Neural cell (in vitro differentiated cells): ENCODE measurements at regions not wholly inside any gene's neighbourhood (a gene's known extent, or its start where the extent isn't known, plus 50 kb on each side); places are given as distances from the start of the nearest gene placed in this dataset.

Source experiments
- H2AFZ ChIP-seq: fragments of 200-600, 300-800 bp; sonication (generic), shearing (Covaris generic); 2 replicates; pipeline ENCODE4 v1.6.0; 2014; ENCODE audit warnings: low read depth, mild to moderate bottlenecking, antibody characterized with exemption, low read length, moderate library complexity
- H3F3A ChIP-seq: fragments of 200-600 bp; shearing (Covaris generic); 2 replicates; pipeline ENCODE4 v1.6.1; 2016; ENCODE audit warnings: mild to moderate bottlenecking, moderate library complexity, mixed read lengths, antibody characterized with exemption, low read length; ENCODE audit not compliant: insufficient read depth, poor library complexity, severe bottlenecking
- H3K27ac ChIP-seq: fragments of 200-600, 300-800 bp; sonication (generic), shearing (Covaris generic); 2 replicates; pipeline ENCODE4 v1.5.1; 2014; ENCODE audit warnings: mild to moderate bottlenecking, low read length, moderate library complexity
- H3K27me3 ChIP-seq: fragments of 300-800, 200-600 bp; sonication (generic), shearing (Covaris generic); 2 replicates; pipeline ENCODE4 v1.6.0; 2014; ENCODE audit warnings: mild to moderate bottlenecking, low read depth, low read length, moderate library complexity; ENCODE audit not compliant: insufficient read depth
- H3K36me3 ChIP-seq: fragments of 300-800, 200-600 bp; sonication (generic), shearing (Covaris generic); 2 replicates; pipeline ENCODE4 v1.5.1; 2014; ENCODE audit warnings: mild to moderate bottlenecking, antibody characterized with exemption, low read length, moderate library complexity; ENCODE audit not compliant: insufficient read depth
- H3K4me2 ChIP-seq: fragments of 300-800, 200-600 bp; sonication (generic), shearing (Covaris generic); 2 replicates; pipeline ENCODE4 v1.6.0; 2014; ENCODE audit warnings: mild to moderate bottlenecking, low read length
- H3K4me3 ChIP-seq: fragments of 300-800, 200-600 bp; sonication (generic), shearing (Covaris generic); 2 replicates; pipeline ENCODE4 v1.5.1; 2014; ENCODE audit warnings: mild to moderate bottlenecking, low read length, moderate library complexity
- H3K79me2 ChIP-seq: fragments of 200-600 bp; shearing (Covaris generic); replicated peaks from 2 replicates; pipeline ENCODE4 v1.6.0; 2014; ENCODE audit warnings: mild to moderate bottlenecking, low read length, moderate library complexity; ENCODE audit not compliant: insufficient read depth
- H3K9ac ChIP-seq: fragments of 300-800, 200-600 bp; sonication (generic), shearing (Covaris generic); 2 replicates; pipeline ENCODE4 v1.6.1; 2016; ENCODE audit warnings: mild to moderate bottlenecking, low read length, mixed read lengths
- H3K9me2 ChIP-seq: fragments of 200-600 bp; shearing (Covaris generic); 2 replicates; pipeline ENCODE4 v1.6.1; 2016; ENCODE audit warnings: mild to moderate bottlenecking, low read length, mixed read lengths; ENCODE audit not compliant: insufficient read depth
- H3K9me3 ChIP-seq: fragments of 200-600, 300-800 bp; sonication (generic), shearing (Covaris generic); 2 replicates; pipeline ENCODE4 v1.6.1; 2016; ENCODE audit warnings: mild to moderate bottlenecking, mixed run types, low read length, moderate library complexity, mixed read lengths
- H4K20me1 ChIP-seq: fragments of 200-600 bp; shearing (Covaris generic); 2 replicates; pipeline ENCODE4 v1.6.1; 2016; ENCODE audit warnings: mild to moderate bottlenecking, mixed run types; ENCODE audit not compliant: insufficient read depth
- EP300 ChIP-seq: fragments of 450-650 bp; conservative IDR thresholded peaks from 2 replicates; pipeline ENCODE4 v1.6.1; 2014; ENCODE audit warnings: antibody characterized with exemption, mild to moderate bottlenecking, moderate library complexity; ENCODE audit not compliant: poor library complexity, severe bottlenecking
- EZH2 ChIP-seq: fragments of 200-600, 300-800 bp; shearing (Covaris generic), sonication (generic); IDR thresholded peaks from 2 replicates; pipeline ENCODE4 v1.6.1; 2014; ENCODE audit warnings: antibody characterized with exemption, low read length, borderline replicate concordance, mild to moderate bottlenecking; ENCODE audit not compliant: insufficient read depth, poor library complexity, severe bottlenecking
- MXI1 ChIP-seq: fragments of 450-650 bp; conservative IDR thresholded peaks from 2 replicates; pipeline ENCODE4 v1.6.1; 2014; ENCODE audit warnings: antibody characterized with exemption, mild to moderate bottlenecking; ENCODE audit not compliant: poor library complexity, severe bottlenecking
- POLR2AphosphoS5 ChIP-seq: IDR thresholded peaks from 2 replicates; pipeline ENCODE4 v1.6.1; 2012
- RAD21 ChIP-seq: fragments of 450-650 bp; conservative IDR thresholded peaks from 2 replicates; pipeline ENCODE4 v1.6.1; 2014; ENCODE audit warnings: antibody characterized with exemption, mild to moderate bottlenecking, moderate library complexity
- SMC3 ChIP-seq: fragments of 450-650 bp; conservative IDR thresholded peaks from 2 replicates; pipeline ENCODE4 v1.6.1; 2014; ENCODE audit warnings: antibody characterized with exemption, mild to moderate bottlenecking, moderate library complexity; ENCODE audit not compliant: poor library complexity
- TAF1 ChIP-seq: IDR thresholded peaks from 2 replicates; pipeline ENCODE4 v1.6.1; 2012; ENCODE audit warnings: low read depth
- TF ChIP-seq, protein P1 (sequence below): fragments of 450-650 bp; IDR thresholded peaks from 2 replicates; pipeline ENCODE4 v1.5.1; 2014; ENCODE audit warnings: antibody characterized with exemption, mild to moderate bottlenecking, moderate library complexity; ENCODE audit not compliant: poor library complexity, severe bottlenecking
- TF ChIP-seq, protein P2 (sequence below): IDR thresholded peaks from 2 replicates; pipeline ENCODE4 v1.6.1; 2012; ENCODE audit warnings: borderline replicate concordance

DNA sequence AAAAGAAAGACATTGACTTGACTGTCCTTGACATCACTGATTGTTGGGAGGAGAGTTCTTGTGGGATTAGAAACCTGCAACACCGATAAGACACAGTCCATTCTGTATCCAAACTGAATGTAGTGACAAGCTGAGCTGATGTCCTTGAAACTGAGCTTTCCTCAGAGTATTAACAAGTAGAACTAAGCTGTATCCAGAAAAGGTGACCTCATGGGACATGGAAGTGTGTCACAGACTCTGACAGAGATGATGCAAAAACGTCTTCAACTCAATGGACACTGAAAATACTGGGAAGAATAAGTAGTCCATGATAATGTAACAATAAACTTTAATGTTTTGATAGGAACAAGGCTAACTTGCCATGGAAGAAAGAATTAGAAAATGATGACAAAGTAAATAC is 690.1 kb downstream of the CDH18 start:
- Histone ChIP-seq H2AFZ (no peak overlapping the region), H3K9ac (no peak overlapping the region), H3K36me3 (no peaks in the 10 kb centered on the region), H3K79me2 (no peaks in the 10 kb centered on the region), H3K27me3 (no peaks in the 10 kb centered on the region), H3K4me3 (no peak overlapping the region), H4K20me1 (no peaks in the 10 kb centered on the region), H3K27ac (no peak overlapping the region), H3K4me2 (no peak overlapping the region), H3F3A (no peaks in the 10 kb centered on the region), H3K9me2 (no peaks in the 10 kb centered on the region), H3K9me3 (no peaks in the 10 kb centered on the region)
- TF ChIP-seq MXI1 (no peak), RAD21 (no peak), POLR2AphosphoS5 (no peak), SMC3 (no peak), EZH2 (no peak), EP300 (no peak), TAF1 (no peak)
- TF ChIP-seq, protein P1, sequence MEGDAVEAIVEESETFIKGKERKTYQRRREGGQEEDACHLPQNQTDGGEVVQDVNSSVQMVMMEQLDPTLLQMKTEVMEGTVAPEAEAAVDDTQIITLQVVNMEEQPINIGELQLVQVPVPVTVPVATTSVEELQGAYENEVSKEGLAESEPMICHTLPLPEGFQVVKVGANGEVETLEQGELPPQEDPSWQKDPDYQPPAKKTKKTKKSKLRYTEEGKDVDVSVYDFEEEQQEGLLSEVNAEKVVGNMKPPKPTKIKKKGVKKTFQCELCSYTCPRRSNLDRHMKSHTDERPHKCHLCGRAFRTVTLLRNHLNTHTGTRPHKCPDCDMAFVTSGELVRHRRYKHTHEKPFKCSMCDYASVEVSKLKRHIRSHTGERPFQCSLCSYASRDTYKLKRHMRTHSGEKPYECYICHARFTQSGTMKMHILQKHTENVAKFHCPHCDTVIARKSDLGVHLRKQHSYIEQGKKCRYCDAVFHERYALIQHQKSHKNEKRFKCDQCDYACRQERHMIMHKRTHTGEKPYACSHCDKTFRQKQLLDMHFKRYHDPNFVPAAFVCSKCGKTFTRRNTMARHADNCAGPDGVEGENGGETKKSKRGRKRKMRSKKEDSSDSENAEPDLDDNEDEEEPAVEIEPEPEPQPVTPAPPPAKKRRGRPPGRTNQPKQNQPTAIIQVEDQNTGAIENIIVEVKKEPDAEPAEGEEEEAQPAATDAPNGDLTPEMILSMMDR, result no peak
- TF ChIP-seq, protein P2, sequence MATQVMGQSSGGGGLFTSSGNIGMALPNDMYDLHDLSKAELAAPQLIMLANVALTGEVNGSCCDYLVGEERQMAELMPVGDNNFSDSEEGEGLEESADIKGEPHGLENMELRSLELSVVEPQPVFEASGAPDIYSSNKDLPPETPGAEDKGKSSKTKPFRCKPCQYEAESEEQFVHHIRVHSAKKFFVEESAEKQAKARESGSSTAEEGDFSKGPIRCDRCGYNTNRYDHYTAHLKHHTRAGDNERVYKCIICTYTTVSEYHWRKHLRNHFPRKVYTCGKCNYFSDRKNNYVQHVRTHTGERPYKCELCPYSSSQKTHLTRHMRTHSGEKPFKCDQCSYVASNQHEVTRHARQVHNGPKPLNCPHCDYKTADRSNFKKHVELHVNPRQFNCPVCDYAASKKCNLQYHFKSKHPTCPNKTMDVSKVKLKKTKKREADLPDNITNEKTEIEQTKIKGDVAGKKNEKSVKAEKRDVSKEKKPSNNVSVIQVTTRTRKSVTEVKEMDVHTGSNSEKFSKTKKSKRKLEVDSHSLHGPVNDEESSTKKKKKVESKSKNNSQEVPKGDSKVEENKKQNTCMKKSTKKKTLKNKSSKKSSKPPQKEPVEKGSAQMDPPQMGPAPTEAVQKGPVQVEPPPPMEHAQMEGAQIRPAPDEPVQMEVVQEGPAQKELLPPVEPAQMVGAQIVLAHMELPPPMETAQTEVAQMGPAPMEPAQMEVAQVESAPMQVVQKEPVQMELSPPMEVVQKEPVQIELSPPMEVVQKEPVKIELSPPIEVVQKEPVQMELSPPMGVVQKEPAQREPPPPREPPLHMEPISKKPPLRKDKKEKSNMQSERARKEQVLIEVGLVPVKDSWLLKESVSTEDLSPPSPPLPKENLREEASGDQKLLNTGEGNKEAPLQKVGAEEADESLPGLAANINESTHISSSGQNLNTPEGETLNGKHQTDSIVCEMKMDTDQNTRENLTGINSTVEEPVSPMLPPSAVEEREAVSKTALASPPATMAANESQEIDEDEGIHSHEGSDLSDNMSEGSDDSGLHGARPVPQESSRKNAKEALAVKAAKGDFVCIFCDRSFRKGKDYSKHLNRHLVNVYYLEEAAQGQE, result no peak

DNA sequence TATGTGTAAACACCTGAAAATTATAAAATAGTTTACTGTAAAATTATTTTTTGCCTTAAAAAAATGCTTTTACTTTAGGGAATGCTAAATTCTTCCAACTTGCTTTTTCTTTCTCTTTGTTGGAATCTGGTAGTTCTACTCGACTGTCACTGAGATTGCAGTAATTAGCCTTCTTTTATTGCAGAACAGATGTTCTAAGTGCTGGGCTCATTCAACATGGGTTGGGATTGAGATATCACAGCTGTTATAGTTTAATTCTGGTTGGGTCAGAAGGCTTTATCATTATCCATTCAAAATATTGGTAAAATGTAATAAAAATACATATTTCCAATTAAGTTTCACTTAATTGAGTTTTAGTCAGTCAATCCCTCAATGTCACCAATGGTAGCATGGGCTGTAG is 686.7 kb downstream of the CDH18 start:
- H3K27me3 ChIP-seq, result no peaks in the 10 kb centered on the region
- no peak overlapping the region for H2AFZ ChIP-seq
- no peak overlapping the region for H3K4me3 ChIP-seq
- H3K4me2 ChIP-seq, result no peak overlapping the region
- TF ChIP-seq, protein P2, result no peak
- TF ChIP-seq EP300, result no peak
- TF ChIP-seq TAF1, result no peak
- TF ChIP-seq MXI1, result no peak
- TF ChIP-seq RAD21, result no peak
- no peak for TF ChIP-seq SMC3
- TF ChIP-seq, protein P1, result no peak
- H3K36me3 ChIP-seq, result no peaks in the 10 kb centered on the region
- H3K79me2 ChIP-seq, result no peaks in the 10 kb centered on the region
- H3F3A ChIP-seq, result no peaks in the 10 kb centered on the region
- no peaks in the 10 kb centered on the region for H4K20me1 ChIP-seq
- H3K9me3 ChIP-seq, result no peaks in the 10 kb centered on the region
- H3K27ac ChIP-seq, result no peak overlapping the region
- H3K9ac ChIP-seq, result no peak overlapping the region
- no peaks in the 10 kb centered on the region for H3K9me2 ChIP-seq
